HG02885 (cell line): ENCODE measurements at regions not wholly inside any gene's neighbourhood (a gene's known extent, or its start where the extent isn't known, plus 50 kb on each side); places are given as distances from the start of the nearest gene placed in this dataset.

Experiments used
- ATAC-seq: cut with Tn5 transposase; IDR thresholded peaks from one replicate; pipeline ENCODE4 v1.9.1; 2021; ENCODE audit warnings: mild to moderate bottlenecking; ENCODE audit not compliant: unreplicated experiment, poor library complexity

DNA sequence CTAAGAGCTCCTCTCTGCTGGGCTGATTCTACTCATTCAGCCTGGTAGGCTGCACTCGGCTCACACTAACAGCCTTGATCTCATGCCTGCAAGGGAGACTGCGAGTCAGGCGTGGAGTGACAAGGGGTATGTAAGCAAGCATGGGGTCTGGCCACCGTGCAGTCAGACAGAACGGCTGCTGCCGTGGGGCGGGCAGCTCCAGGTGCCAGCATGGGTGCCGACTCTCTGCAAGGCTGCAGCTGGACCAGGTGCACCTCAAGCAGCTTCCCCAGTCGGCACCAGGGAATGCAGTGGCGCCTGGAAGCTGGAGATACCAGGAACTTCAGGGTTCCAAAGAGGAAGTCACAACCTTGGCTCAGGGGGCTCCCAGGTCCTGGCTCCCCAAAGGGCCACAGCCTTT, 892.3 kb downstream of the OLFM4 start:
- no peak for ATAC-seq

DNA sequence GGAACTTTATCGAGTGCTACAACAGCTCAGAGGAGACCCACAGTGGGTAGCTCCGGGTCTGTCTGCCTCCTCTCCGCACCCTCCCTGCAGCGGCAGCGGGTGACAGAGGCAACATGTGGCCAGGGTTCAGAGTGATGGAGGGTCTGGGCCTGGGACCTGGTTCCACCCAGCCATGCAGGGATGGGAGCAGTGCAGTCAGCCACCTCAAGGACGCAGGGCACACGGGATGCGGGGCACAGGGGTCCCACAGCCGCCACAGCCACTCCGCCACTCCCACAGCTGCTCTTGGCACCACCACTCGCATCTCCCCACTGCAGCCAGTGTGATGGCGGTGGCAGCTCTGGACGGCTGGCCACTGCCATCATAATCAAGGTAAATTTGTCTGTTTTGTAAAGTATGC, 892.9 kb downstream of the OLFM4 start:
- no peak for ATAC-seq

DNA sequence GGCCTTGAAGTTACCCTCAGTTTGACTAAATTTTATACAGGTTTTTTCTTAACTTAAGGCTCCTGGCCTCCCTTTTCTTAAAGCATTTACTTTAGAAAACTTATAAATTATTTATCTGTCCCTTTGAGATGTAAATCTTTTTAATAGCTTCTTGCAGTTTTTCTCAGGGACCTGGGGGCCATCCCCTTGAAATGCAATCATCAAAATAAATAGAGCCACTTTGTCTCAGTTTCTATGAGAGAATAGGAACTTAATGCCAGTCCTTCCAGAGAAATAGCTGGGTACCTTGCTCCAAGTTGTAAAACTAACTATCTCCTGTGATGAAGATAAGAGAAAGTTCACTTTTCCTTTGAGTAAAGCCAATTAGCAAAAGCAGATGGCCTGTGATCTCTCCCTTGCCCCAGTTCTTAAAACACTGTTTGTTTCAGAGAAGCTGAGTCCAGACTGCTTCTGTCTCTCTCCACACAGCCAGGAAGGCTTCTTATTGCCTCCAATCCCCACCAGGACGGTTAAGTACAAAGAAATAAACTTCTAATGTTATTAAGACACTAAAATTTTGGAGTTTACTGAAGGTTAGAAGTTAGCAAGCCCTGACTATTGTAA, 913.1 kb downstream of the OLFM4 start:
- ATAC-seq = no peak

DNA sequence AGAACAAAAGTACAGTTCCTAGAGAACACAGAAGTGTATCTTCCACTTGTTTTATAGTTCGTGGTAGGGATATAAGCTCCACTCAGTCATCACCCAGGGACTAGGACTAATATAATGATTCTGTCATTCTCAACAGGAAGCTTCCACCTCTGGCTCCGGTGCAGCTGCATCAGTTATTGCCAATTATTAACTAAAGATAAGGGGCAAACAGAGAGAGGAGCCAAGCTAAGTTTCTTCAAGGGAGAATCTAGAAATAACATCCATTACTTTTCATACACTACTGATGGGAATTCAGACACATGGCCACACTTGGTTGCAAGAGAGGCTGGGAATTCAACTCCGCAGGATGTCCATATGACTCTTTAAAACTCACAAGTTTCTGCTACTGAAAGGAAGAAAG, 917.9 kb downstream of the OLFM4 start:
- no peak for ATAC-seq

DNA sequence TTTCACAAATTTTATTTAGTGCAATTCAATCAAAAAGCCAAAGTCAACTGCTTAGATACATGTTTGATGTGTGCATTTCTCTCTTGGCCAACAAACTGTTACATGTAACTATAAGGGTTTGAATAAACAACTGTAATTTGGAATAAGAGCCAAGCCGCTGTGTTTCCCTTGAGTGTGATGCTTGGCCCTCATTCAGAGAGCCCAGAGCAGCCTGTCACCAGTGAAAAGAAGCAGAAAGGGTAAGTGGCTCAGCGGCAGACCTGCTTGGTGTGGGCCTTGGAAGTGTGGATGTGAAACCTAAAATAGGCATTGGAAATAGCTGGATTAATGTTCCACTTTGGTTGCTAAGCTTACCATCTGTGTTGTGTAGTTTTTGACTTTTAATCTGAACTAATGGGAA, 924.6 kb downstream of the OLFM4 start:
- ATAC-seq = no peak
